Nephron (organoid): ENCODE measurements at regions not wholly inside any gene's neighbourhood (a gene's known extent, or its start where the extent isn't known, plus 50 kb on each side); places are given as distances from the start of the nearest gene placed in this dataset.

Source experiments
- H3K27ac Mint-ChIP-seq, 3 experiments: 2 replicates each; pipeline ENCODE4 v1.8.0; 2020; ENCODE audit warnings: mixed read lengths in 3 of 3, mild to moderate bottlenecking in 2 of 3, moderate library complexity in 1 of 3
- H3K27me3 Mint-ChIP-seq: 2 replicates; pipeline ENCODE4 v1.8.0; 2021; ENCODE audit warnings: low read depth, mild to moderate bottlenecking, moderate library complexity, mixed read lengths
- H3K36me3 Mint-ChIP-seq: 2 replicates; pipeline ENCODE4 v1.8.0; 2020; ENCODE audit warnings: low read depth, mixed read lengths
- H3K4me1 Mint-ChIP-seq: 2 replicates; pipeline ENCODE4 v1.8.0; 2020; ENCODE audit warnings: mixed read lengths
- H3K4me3 Mint-ChIP-seq, 3 experiments: 2 replicates each; pipeline ENCODE4 v1.8.0; 2020; ENCODE audit warnings: mild to moderate bottlenecking in 3 of 3, mixed read lengths in 3 of 3, moderate library complexity in 2 of 3
- H3K9me3 Mint-ChIP-seq: 2 replicates; pipeline ENCODE4 v1.8.0; 2020; ENCODE audit warnings: mixed read lengths
- CTCF ChIP-seq, 3 experiments: fragments of 200-600 bp; sonication (generic); IDR thresholded peaks; one replicate each; pipeline ENCODE4 v1.5.0; 2021; ENCODE audit warnings: antibody characterized with exemption in 3 of 3; ENCODE audit not compliant: unreplicated experiment in 3 of 3

- no peak overlapping the region for H3K27ac Mint-ChIP-seq
- no peak for TF ChIP-seq CTCF (IDR thresholded peaks at IDR 0.05; ENCODE audit: unreplicated experiment in 3 of 3)
- H3K36me3 Mint-ChIP-seq, result no peaks in the 10 kb centered on the region
- peaks cover 4% of the 10 kb centered on the region for H3K27me3 Mint-ChIP-seq
- H3K4me1 Mint-ChIP-seq, result no peaks in the 10 kb centered on the region
- peaks cover 19% of the 10 kb centered on the region for H3K9me3 Mint-ChIP-seq
- H3K4me3 Mint-ChIP-seq, result no peak overlapping the region
These were observed 83.5 kb upstream of the CDC42BPA start for GRCh38 chr1:227401562-227402342.

GRCh38 chr1:227399152-227399730, 80.9 kb upstream of the CDC42BPA start:
- H3K27me3 Mint-ChIP-seq, result peaks cover 4% of the 10 kb centered on the region
- no peak for TF ChIP-seq CTCF (IDR thresholded peaks at IDR 0.05; ENCODE audit: unreplicated experiment in 3 of 3)
- no peaks in the 10 kb centered on the region for H3K36me3 Mint-ChIP-seq
- H3K4me1 Mint-ChIP-seq, result no peaks in the 10 kb centered on the region
- H3K4me3 Mint-ChIP-seq, result no peak overlapping the region
- H3K27ac Mint-ChIP-seq, result no peak overlapping the region
- H3K9me3 Mint-ChIP-seq, result peaks cover 9% of the 10 kb centered on the region

- no peaks in the 10 kb centered on the region for H3K4me1 Mint-ChIP-seq
- TF ChIP-seq CTCF (IDR thresholded peaks at IDR 0.05; ENCODE audit: unreplicated experiment in 3 of 3), result no peak
- no peaks in the 10 kb centered on the region for H3K36me3 Mint-ChIP-seq
- H3K27ac Mint-ChIP-seq, result no peak overlapping the region
- H3K9me3 Mint-ChIP-seq, result peaks cover 5% of the 10 kb centered on the region
- no peak overlapping the region for H3K4me3 Mint-ChIP-seq
- H3K27me3 Mint-ChIP-seq, result peaks cover 4% of the 10 kb centered on the region
These were observed 79.2 kb upstream of the CDC42BPA start for GRCh38 chr1:227397354-227397978.

GRCh38 chr1:227396539-227397353, 78.5 kb upstream of the CDC42BPA start:
- H3K4me1 Mint-ChIP-seq, result no peaks in the 10 kb centered on the region
- TF ChIP-seq CTCF (IDR thresholded peaks at IDR 0.05; ENCODE audit: unreplicated experiment in 3 of 3), result no peak
- peaks cover 5% of the 10 kb centered on the region for H3K9me3 Mint-ChIP-seq
- H3K27me3 Mint-ChIP-seq, result peaks cover 4% of the 10 kb centered on the region
- no peak overlapping the region for H3K4me3 Mint-ChIP-seq
- no peaks in the 10 kb centered on the region for H3K36me3 Mint-ChIP-seq
- no peak overlapping the region for H3K27ac Mint-ChIP-seq

- H3K4me3 Mint-ChIP-seq, result no peak overlapping the region
- no peaks in the 10 kb centered on the region for H3K4me1 Mint-ChIP-seq
- H3K36me3 Mint-ChIP-seq, result no peaks in the 10 kb centered on the region
- H3K27ac Mint-ChIP-seq, result no peak overlapping the region
- TF ChIP-seq CTCF (IDR thresholded peaks at IDR 0.05; ENCODE audit: unreplicated experiment in 3 of 3), result no peak
- H3K9me3 Mint-ChIP-seq, result no peaks in the 10 kb centered on the region
- no peaks in the 10 kb centered on the region for H3K27me3 Mint-ChIP-seq
These were observed 77.2 kb upstream of the CDC42BPA start for GRCh38 chr1:227395426-227396028.
